Osteoblast (primary cell): ENCODE measurements at regions not wholly inside any gene's neighbourhood (a gene's known extent, or its start where the extent isn't known, plus 50 kb on each side); places are given as distances from the start of the nearest gene placed in this dataset.

Experiments used
- DNase-seq: peaks from one replicate; pipeline ENCODE4 v3.0.0; 2011; ENCODE audit warnings: low spot score, mixed read lengths; ENCODE audit not compliant: insufficient read length; ENCODE audit errors: missing footprints
- H2AFZ ChIP-seq: 2 replicates; pipeline ENCODE4 v1.6.0; 2011; ENCODE audit warnings: mild to moderate bottlenecking, low read length
- H3K27ac ChIP-seq: 2 replicates; pipeline ENCODE4 v1.5.1; 2011; ENCODE audit warnings: mild to moderate bottlenecking, low read depth, low read length, moderate library complexity
- H3K27me3 ChIP-seq: 2 replicates; pipeline ENCODE4 v1.6.0; 2012; ENCODE audit warnings: mild to moderate bottlenecking, control low read depth, inconsistent platforms, low read length, moderate library complexity; ENCODE audit not compliant: insufficient read depth
- H3K36me3 ChIP-seq: 2 replicates; pipeline ENCODE4 v1.5.1; 2011; ENCODE audit warnings: mild to moderate bottlenecking, low read length, control low read depth, moderate library complexity; ENCODE audit not compliant: insufficient read depth
- H3K4me1 ChIP-seq: 2 replicates; pipeline ENCODE4 v1.5.1; 2011; ENCODE audit warnings: mild to moderate bottlenecking, low read length, control low read depth, moderate library complexity; ENCODE audit not compliant: insufficient read depth
- H3K4me2 ChIP-seq: 2 replicates; pipeline ENCODE4 v1.6.0; 2011; ENCODE audit warnings: mild to moderate bottlenecking, low read length; ENCODE audit not compliant: insufficient read depth
- H3K4me3 ChIP-seq: fragments of 200-600 bp; sonication (generic); 3 replicates; pipeline ENCODE4 v1.5.1; 2012; ENCODE audit warnings: mild to moderate bottlenecking, low read length, inconsistent platforms; ENCODE audit not compliant: insufficient read depth
- H3K79me2 ChIP-seq: 2 replicates; pipeline ENCODE4 v1.6.0; 2012; ENCODE audit warnings: mild to moderate bottlenecking, low read length, control low read depth, inconsistent platforms; ENCODE audit not compliant: insufficient read depth
- H3K9me3 ChIP-seq: 2 replicates; pipeline ENCODE4 v1.5.1; 2011; ENCODE audit warnings: low read depth, low read length, control low read depth
- H4K20me1 ChIP-seq: 2 replicates; pipeline ENCODE4 v1.6.0; 2012; ENCODE audit warnings: mild to moderate bottlenecking, low read length, control low read depth; ENCODE audit not compliant: insufficient read depth
- CTCF ChIP-seq: IDR thresholded peaks from 2 replicates; pipeline ENCODE4 v1.5.1; 2011; ENCODE audit warnings: mild to moderate bottlenecking, low read depth, low read length, moderate library complexity; ENCODE audit errors: extremely low read depth

- no peaks in the 10 kb centered on the region for H3K79me2 ChIP-seq
- no peaks in the 10 kb centered on the region for H3K27me3 ChIP-seq
- no peaks in the 10 kb centered on the region for H3K9me3 ChIP-seq
- no peaks in the 10 kb centered on the region for H4K20me1 ChIP-seq
- H2AFZ ChIP-seq, result no peak overlapping the region
- no peaks in the 10 kb centered on the region for H3K4me1 ChIP-seq
- no peak overlapping the region for H3K27ac ChIP-seq
- no peak overlapping the region for H3K4me3 ChIP-seq
- H3K36me3 ChIP-seq, result no peaks in the 10 kb centered on the region
- DNase-seq, result peak; percentile 48
- no peak for TF ChIP-seq CTCF
- H3K4me2 ChIP-seq, result no peak overlapping the region
These were observed 138.2 kb upstream of the RFX3 start for GRCh38 chr9:3664044-3664443.

- Histone ChIP-seq H3K27ac (no peak overlapping the region), H3K4me1 (no peaks in the 10 kb centered on the region), H3K27me3 (no peaks in the 10 kb centered on the region), H3K4me2 (no peak overlapping the region), H3K36me3 (no peaks in the 10 kb centered on the region), H3K4me3 (no peak overlapping the region), H3K79me2 (no peaks in the 10 kb centered on the region), H2AFZ (no peak overlapping the region), H4K20me1 (no peaks in the 10 kb centered on the region), H3K9me3 (no peaks in the 10 kb centered on the region)
- peak; percentile 38 for DNase-seq
- TF ChIP-seq CTCF, result no peak
These were observed 136.9 kb upstream of the RFX3 start for GRCh38 chr9:3662671-3663070.

DNA sequence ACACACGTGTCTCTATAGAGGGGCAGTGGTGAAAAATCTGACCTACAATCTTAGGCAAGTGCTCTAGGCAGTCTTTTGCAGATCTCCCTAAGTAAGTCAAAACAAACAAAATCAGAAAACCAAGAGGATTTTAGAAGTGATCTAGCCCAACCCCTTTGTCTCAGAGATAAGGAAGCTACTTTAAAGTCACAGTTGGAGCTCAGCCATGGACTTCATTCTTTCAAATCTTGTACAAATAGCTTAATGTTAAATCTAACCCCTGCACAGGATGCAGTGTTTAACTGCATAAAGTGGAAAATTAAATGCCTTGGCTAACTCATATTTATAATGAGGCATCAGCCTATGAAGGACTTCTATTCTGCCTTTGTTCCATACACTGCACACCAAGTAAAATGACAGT is 135.1 kb upstream of the RFX3 start:
- Histone ChIP-seq H3K9me3 (no peaks in the 10 kb centered on the region), H2AFZ (no peak overlapping the region), H3K79me2 (no peaks in the 10 kb centered on the region), H3K4me3 (no peak overlapping the region), H3K4me2 (no peak overlapping the region), H3K4me1 (no peaks in the 10 kb centered on the region), H3K27me3 (no peaks in the 10 kb centered on the region), H4K20me1 (no peaks in the 10 kb centered on the region), H3K27ac (no peak overlapping the region), H3K36me3 (no peaks in the 10 kb centered on the region)
- no peak for TF ChIP-seq CTCF
- DNase-seq, result no peak

GRCh38 chr9:3659647-3660046 is 133.8 kb upstream of the RFX3 start:
- TF ChIP-seq CTCF, result no peak

More at GRCh38 chr9:3659647-3660046, 133.8 kb upstream of the RFX3 start:
- no peak overlapping the region for H3K4me3 ChIP-seq
- H3K9me3 ChIP-seq, result no peaks in the 10 kb centered on the region
- no peaks in the 10 kb centered on the region for H3K4me1 ChIP-seq
- H3K79me2 ChIP-seq, result no peaks in the 10 kb centered on the region
- no peak overlapping the region for H3K27ac ChIP-seq
- no peak overlapping the region for H3K4me2 ChIP-seq
- no peak for DNase-seq
- H4K20me1 ChIP-seq, result no peaks in the 10 kb centered on the region
- no peaks in the 10 kb centered on the region for H3K27me3 ChIP-seq
- H2AFZ ChIP-seq, result no peak overlapping the region
- H3K36me3 ChIP-seq, result no peaks in the 10 kb centered on the region
